Pancreas (tissue), 10 donors: ENCODE measurements at regions not wholly inside any gene's neighbourhood (a gene's known extent, or its start where the extent isn't known, plus 50 kb on each side); places are given as distances from the start of the nearest gene placed in this dataset.

ENCODE experiments used
- ATAC-seq, 4 donors: fragments of 200-7000 bp; cut with Tn5 transposase; one replicate each; pipeline versions ENCODE4 v1.8.0 to v1.9.1; 2020; ENCODE audit warnings: mild to moderate bottlenecking in 4 of 4, moderate library complexity in 4 of 4
- DNase-seq, 6 donors: peaks; one replicate each; pipeline ENCODE4 v3.0.0-alpha.2; 2020
- FAIRE-seq: peaks from 2 replicates; lab custom pipeline; 2012; peaks lifted over from hg19 to GRCh38; lab: Jason Lieb, UNC
- H3K27ac ChIP-seq, 4 donors: fragments of 200-600 bp; sonication (generic); 1 replicate in 3 of 4; 2 replicates in 1 of 4; pipeline versions ENCODE4 v1.5.0 to v1.8.0; 2020
- H3K27me3 ChIP-seq, 4 donors: fragments of 200-600 bp; one replicate each; pipeline ENCODE4 v1.8.0; 2021
- H3K36me3 ChIP-seq, 3 donors: fragments of 200-600 bp; sonication (generic) in 1 of 3; one replicate each; pipeline versions ENCODE4 v1.5.0 to v1.8.0; 2020 to 2021
- H3K4me1 ChIP-seq, 3 donors: fragments of 200-600 bp; one replicate each; pipeline ENCODE4 v1.8.0; 2021
- H3K4me3 ChIP-seq, 4 donors: fragments of 200-600 bp; sonication (generic) in 2 of 4; one replicate each; pipeline versions ENCODE4 v1.5.0 to v1.8.0; 2020 to 2021
- H3K9me3 ChIP-seq, 4 donors: fragments of 200-600 bp; one replicate each; pipeline ENCODE4 v1.8.0; 2021
- CTCF ChIP-seq, 4 donors: fragments of 200-600 bp; sonication (generic) in 3 of 4; IDR thresholded peaks; one replicate each; pipeline versions ENCODE4 v1.5.0 to v1.8.0; 2021; ENCODE audit warnings: antibody characterized with exemption in 4 of 4
- WGBS, 2 donors: extraction: QIAGEN DNeasy Blood & Tissue Kit; methylation state at CpG; one replicate each; pipeline ENCODE4 v1.1.7; 2013; 5-methylcytosine and 5-hydroxymethylcytosine counted together
- intact Hi-C, 3 donors: fragments of 100-400 bp; cut with DNase I; formaldehyde crosslinking; loops; one replicate each; pipeline versions ENCODE4 v1.11.1 to v1.14.2; 2022
- donor health status: healthy with polysubstance abuse.
- donor health status: DM: no; HTN: no; CAD: no; lungs with moderate emphysema.
- donor health status: DM: no; HTN: no; CAD: no.
- donor health status: control.
- donor health status: control.
- donor health status: Bipolar disorder and iron deficiency.
- donor health status: DM: yes; HTN: yes; CAD: no.
- donor health status: DM: no; HTN: no; CAD: no.
- donor health status: DM: no; HTN: no; CAD: no.
- donor health status: DM: yes; HTN: yes; CAD: no.

GRCh38 chr4:96598465-96598864 lies 758.6 kb downstream of the PDHA2 start:
- TF ChIP-seq CTCF (IDR thresholded peaks at IDR 0.05): no peak
- peak overlapping the region in 2 of 4 donors; percentile 13 to 40 for H3K27ac ChIP-seq
- no peak for FAIRE-seq
- H3K36me3 ChIP-seq: no peaks in the 10 kb centered on the region
- 17 to 21% methylated on average over 6 of the region's 6 CpGs for WGBS, 2 donors
- H3K4me3 ChIP-seq: no peak overlapping the region
- intact Hi-C loops: no loop called here
- DNase-seq: peak; percentile 19 to 70 (median 52)
- no peaks in the 10 kb centered on the region for H3K9me3 ChIP-seq
- H3K4me1 ChIP-seq: peaks cover 12 to 17% (median 14%) of the 10 kb centered on the region in 3 donors
- H3K27me3 ChIP-seq: no peaks in the 10 kb centered on the region
- ATAC-seq: peak; percentile 78 to 92 (median 85)

GRCh38 chr4:96599752-96600151 lies 759.9 kb downstream of the PDHA2 start:
- FAIRE-seq (no peak), ATAC-seq (peak in 2 of 4 donors; percentile 19 to 24), DNase-seq (no peak)
- H3K4me3 ChIP-seq: no peak overlapping the region
- H3K4me1 ChIP-seq: peaks cover 8 to 14% (median 12%) of the 10 kb centered on the region in 3 donors
- intact Hi-C loops: no loop called here
- WGBS, 2 donors: 54 to 59% methylated on average over 4 of the region's 4 CpGs
- H3K9me3 ChIP-seq: no peaks in the 10 kb centered on the region
- H3K27me3 ChIP-seq: no peaks in the 10 kb centered on the region
- H3K27ac ChIP-seq: no peak overlapping the region
- no peak for TF ChIP-seq CTCF (IDR thresholded peaks at IDR 0.05)
- H3K36me3 ChIP-seq: no peaks in the 10 kb centered on the region

- peaks cover 8 to 14% (median 12%) of the 10 kb centered on the region in 3 donors for H3K4me1 ChIP-seq
- H3K9me3 ChIP-seq: no peaks in the 10 kb centered on the region
- DNase-seq (no peak), FAIRE-seq (no peak), ATAC-seq (no peak)
- TF ChIP-seq CTCF (IDR thresholded peaks at IDR 0.05): no peak
- intact Hi-C loops: no loop called here
- H3K27ac ChIP-seq: no peak overlapping the region
- no peak overlapping the region for H3K4me3 ChIP-seq
- H3K27me3 ChIP-seq: no peaks in the 10 kb centered on the region
- 63 to 93% methylated on average over 3 of the region's 3 CpGs for WGBS, 2 donors
- no peaks in the 10 kb centered on the region for H3K36me3 ChIP-seq
These were observed 762.8 kb downstream of the PDHA2 start for GRCh38 chr4:96602661-96603060.

- Histone ChIP-seq H3K27ac (no peak overlapping the region), H3K4me1 (peaks cover 8 to 14% (median 12%) of the 10 kb centered on the region in 3 donors), H3K4me3 (no peak overlapping the region), H3K36me3 (no peaks in the 10 kb centered on the region), H3K9me3 (no peaks in the 10 kb centered on the region), H3K27me3 (no peaks in the 10 kb centered on the region)
- WGBS, 2 donors: 31 to 50% methylated on average over 3 of the region's 3 CpGs
- no peak for DNase-seq
- no peak for FAIRE-seq
- intact Hi-C loops: no loop called here
- ATAC-seq: no peak
- no peak for TF ChIP-seq CTCF (IDR thresholded peaks at IDR 0.05)
These were observed 763.7 kb downstream of the PDHA2 start for GRCh38 chr4:96603641-96604040.

- Histone ChIP-seq H3K9me3 (no peaks in the 10 kb centered on the region), H3K4me1 (no peaks in the 10 kb centered on the region), H3K27me3 (no peaks in the 10 kb centered on the region), H3K4me3 (no peak overlapping the region), H3K27ac (no peak overlapping the region), H3K36me3 (no peaks in the 10 kb centered on the region)
- TF ChIP-seq CTCF (IDR thresholded peaks at IDR 0.05): no peak
- intact Hi-C loops: no loop called here
- ATAC-seq: no peak
- DNase-seq: no peak
- FAIRE-seq: no peak
These were observed 766.6 kb downstream of the PDHA2 start for GRCh38 chr4:96606451-96606850.
